HG03521 (cell line): ENCODE measurements at regions not wholly inside any gene's neighbourhood (a gene's known extent, or its start where the extent isn't known, plus 50 kb on each side); places are given as distances from the start of the nearest gene placed in this dataset.

Experiments used
- ATAC-seq: cut with Tn5 transposase; IDR thresholded peaks from one replicate; pipeline ENCODE4 v1.9.1; 2021; ENCODE audit warnings: mild to moderate bottlenecking, moderate library complexity; ENCODE audit not compliant: unreplicated experiment

- no peak for ATAC-seq
Measured at GRCh38 chr20:24773168-24773567, 175.9 kb upstream of the CST7 start.

- no peak for ATAC-seq
Measured at GRCh38 chr20:24773751-24774201, 175.3 kb upstream of the CST7 start.

GRCh38 chr20:24775966-24776365 lies 173.1 kb upstream of the CST7 start:
- no peak for ATAC-seq

- ATAC-seq = no peak
Measured at GRCh38 chr20:24776755-24777271, 172.3 kb upstream of the CST7 start.

GRCh38 chr20:24777746-24778145 lies 171.3 kb upstream of the CST7 start:
- no peak for ATAC-seq

- no peak for ATAC-seq
Measured at GRCh38 chr20:24778585-24779031, 170.5 kb upstream of the CST7 start.

GRCh38 chr20:24779131-24779530 lies 169.9 kb upstream of the CST7 start:
- ATAC-seq = no peak

- no peak for ATAC-seq
Measured at GRCh38 chr20:24779946-24780345, 169.1 kb upstream of the CST7 start.

- no peak for ATAC-seq
Measured at GRCh38 chr20:24780674-24781417, 168.2 kb upstream of the CST7 start.

GRCh38 chr20:24781418-24781980 lies 167.6 kb upstream of the CST7 start:
- no peak for ATAC-seq

- ATAC-seq = no peak
Measured at GRCh38 chr20:24782301-24782700, 166.8 kb upstream of the CST7 start.

GRCh38 chr20:24782801-24783630 lies 166.1 kb upstream of the CST7 start:
- ATAC-seq = no peak

GRCh38 chr20:24783631-24784492 lies 165.2 kb upstream of the CST7 start:
- no peak for ATAC-seq

- no peak for ATAC-seq
Measured at GRCh38 chr20:24784607-24785006, 164.5 kb upstream of the CST7 start.

GRCh38 chr20:24785141-24786110 lies 163.6 kb upstream of the CST7 start:
- ATAC-seq = no peak

GRCh38 chr20:24786111-24786495 lies 163.0 kb upstream of the CST7 start:
- ATAC-seq = no peak

- ATAC-seq = no peak
Measured at GRCh38 chr20:24786646-24787045, 162.4 kb upstream of the CST7 start.

GRCh38 chr20:24787071-24787470 lies 162.0 kb upstream of the CST7 start:
- no peak for ATAC-seq

- ATAC-seq = no peak
Measured at GRCh38 chr20:24787621-24788020, 161.4 kb upstream of the CST7 start.
